Sigmoid colon (tissue), 6 donors: ENCODE measurements at regions not wholly inside any gene's neighbourhood (a gene's known extent, or its start where the extent isn't known, plus 50 kb on each side); places are given as distances from the start of the nearest gene placed in this dataset.

ENCODE experiments used
- DNase-seq: peaks from one replicate; pipeline ENCODE4 v3.0.0-alpha.2; 2019
- H3K27ac ChIP-seq, 4 donors: fragments of 200-600 bp; sonication (generic); one replicate each; pipeline ENCODE4 v1.5.1; 2016 to 2019; ENCODE audit warnings: mild to moderate bottlenecking in 1 of 4
- H3K27me3 ChIP-seq, 3 donors: fragments of 200-600 bp; sonication (generic); one replicate each; pipeline ENCODE4 v1.5.1; 2019; ENCODE audit warnings: mild to moderate bottlenecking in 1 of 3
- H3K36me3 ChIP-seq, 4 donors: fragments of 200-600 bp; sonication (generic); one replicate each; pipeline ENCODE4 v1.5.1; 2016 to 2019
- H3K4me1 ChIP-seq, 4 donors: fragments of 200-600 bp; sonication (generic); one replicate each; pipeline ENCODE4 v1.5.1; 2017 to 2019
- H3K4me3 ChIP-seq, 4 donors: fragments of 200-600 bp; sonication (generic); one replicate each; pipeline ENCODE4 v1.5.1; 2017 to 2019; ENCODE audit warnings: mild to moderate bottlenecking in 2 of 4, moderate library complexity in 1 of 4
- H3K9me3 ChIP-seq, 4 donors: fragments of 200-600 bp in 3 of 4; sonication (generic) in 3 of 4; one replicate each; pipeline versions ENCODE4 v1.5.1 to v1.6.1; 2013 to 2019
- EP300 ChIP-seq, 4 donors: sonication (generic); formaldehyde crosslinking; IDR thresholded peaks; one replicate each; pipeline ENCODE4 v1.6.1; 2017; ENCODE audit warnings: antibody characterized with exemption in 4 of 4
- POLR2A ChIP-seq, 2 donors: fragments of 450-650 bp; IDR thresholded peaks; one replicate each; pipeline ENCODE4 v1.6.1; 2016; ENCODE audit warnings: antibody characterized with exemption in 2 of 2, mild to moderate bottlenecking in 2 of 2, moderate library complexity in 2 of 2
- POLR2AphosphoS5 ChIP-seq, 4 donors: sonication (generic); formaldehyde crosslinking; IDR thresholded peaks; one replicate each; pipeline ENCODE4 v1.6.1; 2017; ENCODE audit warnings: antibody characterized with exemption in 4 of 4
- WGBS, 2 donors: extraction: QIAGEN DNeasy Blood & Tissue Kit; methylation state at CpG; one replicate each; pipeline ENCODE4 v1.1.7; 2013; 5-methylcytosine and 5-hydroxymethylcytosine counted together
- intact Hi-C: fragments of 100-400 bp; cut with DNase I; formaldehyde crosslinking; loops from one replicate; pipeline ENCODE4 v1.15.1; 2023
- TF ChIP-seq, protein P1 (sequence below), 4 experiments: fragments of 450-650 bp in 3 of 4; fragments of 200-600 bp in 1 of 4; IDR thresholded peaks; one replicate each; pipeline ENCODE4 v1.5.1; 2016 to 2019; ENCODE audit warnings: antibody characterized with exemption in 4 of 4, mild to moderate bottlenecking in 3 of 4, moderate library complexity in 2 of 4
- donor health status: healthy with polysubstance abuse.
- donor health status: healthy.

DNA sequence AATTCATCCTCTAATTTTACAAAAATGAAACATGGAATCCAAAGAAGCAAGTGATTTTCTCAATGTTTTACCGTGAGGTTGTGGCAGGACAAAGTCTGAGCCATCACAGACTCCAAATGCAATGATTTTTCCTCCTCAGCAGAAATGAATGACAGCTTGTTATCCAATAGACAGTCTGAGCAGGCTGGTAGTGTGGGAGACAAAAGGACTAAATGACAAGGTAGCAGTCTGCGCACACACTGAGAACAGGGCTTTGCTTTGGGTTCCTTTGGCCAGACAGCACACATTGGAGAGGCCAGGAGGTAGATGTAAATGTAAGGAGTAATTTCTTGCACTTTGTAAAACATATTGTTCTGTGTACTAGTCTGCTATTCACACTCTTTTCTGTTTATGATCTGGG lies 50.3 kb upstream of the RGPD4 start:
- TF ChIP-seq, protein P1, sequence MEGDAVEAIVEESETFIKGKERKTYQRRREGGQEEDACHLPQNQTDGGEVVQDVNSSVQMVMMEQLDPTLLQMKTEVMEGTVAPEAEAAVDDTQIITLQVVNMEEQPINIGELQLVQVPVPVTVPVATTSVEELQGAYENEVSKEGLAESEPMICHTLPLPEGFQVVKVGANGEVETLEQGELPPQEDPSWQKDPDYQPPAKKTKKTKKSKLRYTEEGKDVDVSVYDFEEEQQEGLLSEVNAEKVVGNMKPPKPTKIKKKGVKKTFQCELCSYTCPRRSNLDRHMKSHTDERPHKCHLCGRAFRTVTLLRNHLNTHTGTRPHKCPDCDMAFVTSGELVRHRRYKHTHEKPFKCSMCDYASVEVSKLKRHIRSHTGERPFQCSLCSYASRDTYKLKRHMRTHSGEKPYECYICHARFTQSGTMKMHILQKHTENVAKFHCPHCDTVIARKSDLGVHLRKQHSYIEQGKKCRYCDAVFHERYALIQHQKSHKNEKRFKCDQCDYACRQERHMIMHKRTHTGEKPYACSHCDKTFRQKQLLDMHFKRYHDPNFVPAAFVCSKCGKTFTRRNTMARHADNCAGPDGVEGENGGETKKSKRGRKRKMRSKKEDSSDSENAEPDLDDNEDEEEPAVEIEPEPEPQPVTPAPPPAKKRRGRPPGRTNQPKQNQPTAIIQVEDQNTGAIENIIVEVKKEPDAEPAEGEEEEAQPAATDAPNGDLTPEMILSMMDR (IDR thresholded peaks at IDR 0.05): no peak
- TF ChIP-seq EP300 (IDR thresholded peaks at IDR 0.05) (no peak), POLR2AphosphoS5 (IDR thresholded peaks at IDR 0.05) (no peak), POLR2A (IDR thresholded peaks at IDR 0.05) (no peak)
- DNase-seq: no peak
- intact Hi-C loops: no loop called here
- no peaks in the 10 kb centered on the region for H3K27me3 ChIP-seq
- H3K36me3 ChIP-seq: no peaks in the 10 kb centered on the region
- no peak overlapping the region for H3K27ac ChIP-seq
- WGBS, 2 donors: 75 to 84% methylated on average over 2 of the region's 2 CpGs
- H3K9me3 ChIP-seq: no peaks in the 10 kb centered on the region
- no peak overlapping the region for H3K4me3 ChIP-seq
- peaks cover 0 to 15% (median 8%) of the 10 kb centered on the region in 4 donors for H3K4me1 ChIP-seq
